Ishikawa (cell line): ENCODE measurements at regions not wholly inside any gene's neighbourhood (a gene's known extent, or its start where the extent isn't known, plus 50 kb on each side); places are given as distances from the start of the nearest gene placed in this dataset.
A peak's percentile ranks its signal among the peaks of the same experiment; 100 is the strongest.

ENCODE experiments used
- CEBPB ChIP-seq: IDR thresholded peaks from 2 replicates; pipeline ENCODE4 v1.6.1; 2012
- CREB1 ChIP-seq: IDR thresholded peaks from 2 replicates; pipeline ENCODE4 v1.6.1; 2012; ENCODE audit warnings: low read depth
- EGR1 ChIP-seq: IDR thresholded peaks from 2 replicates; pipeline ENCODE4 v1.6.1; 2012
- EP300 ChIP-seq: IDR thresholded peaks from 2 replicates; pipeline ENCODE4 v1.6.1; 2012; ENCODE audit warnings: borderline replicate concordance
- FOXM1 ChIP-seq: IDR thresholded peaks from 2 replicates; pipeline ENCODE4 v1.6.1; 2012; ENCODE audit warnings: low read depth, borderline replicate concordance
- MAX ChIP-seq: IDR thresholded peaks from 2 replicates; pipeline ENCODE4 v1.6.1; 2012
- NFIC ChIP-seq: IDR thresholded peaks from 2 replicates; pipeline ENCODE4 v1.6.1; 2012
- RAD21 ChIP-seq: IDR thresholded peaks from 2 replicates; pipeline ENCODE4 v1.6.1; 2012; ENCODE audit warnings: low read depth
- TAF1 ChIP-seq: IDR thresholded peaks from 2 replicates; pipeline ENCODE4 v1.6.1; 2012; ENCODE audit warnings: low read depth, mild to moderate bottlenecking
- TCF12 ChIP-seq: IDR thresholded peaks from 2 replicates; pipeline ENCODE4 v1.6.1; 2012; ENCODE audit warnings: low read depth
- TEAD4 ChIP-seq: IDR thresholded peaks from 2 replicates; pipeline ENCODE4 v1.6.1; 2012
- USF1 ChIP-seq: IDR thresholded peaks from 2 replicates; pipeline ENCODE4 v1.6.1; 2012
- YY1 ChIP-seq: IDR thresholded peaks from 2 replicates; pipeline ENCODE4 v1.6.1; 2012; ENCODE audit warnings: low read depth
- ZBTB7A ChIP-seq: IDR thresholded peaks from 2 replicates; pipeline ENCODE4 v1.6.1; 2012; ENCODE audit warnings: low read depth
- TF ChIP-seq, protein P1 (sequence below): IDR thresholded peaks from 2 replicates; pipeline ENCODE4 v1.6.1; 2012; ENCODE audit warnings: low read depth, mild to moderate bottlenecking

DNA sequence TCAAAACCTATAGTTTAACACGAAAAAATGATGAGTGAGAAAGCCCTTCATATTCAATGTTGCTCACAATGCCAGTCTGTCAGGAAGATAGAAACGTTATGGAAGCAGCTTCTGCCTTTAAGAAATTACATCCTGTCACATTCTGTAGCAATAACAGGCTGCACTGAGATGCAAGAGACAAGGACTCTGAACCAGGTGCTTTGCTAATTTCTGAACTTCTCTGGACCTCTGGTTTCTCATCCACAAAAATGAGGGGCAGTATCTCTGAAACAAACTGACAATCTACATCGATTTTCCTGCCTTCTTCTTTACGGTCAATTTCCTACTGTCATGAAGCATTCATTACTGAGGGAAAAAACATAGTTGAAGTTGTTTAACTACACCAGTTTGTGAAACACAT, 234.0 kb downstream of the SNX13 start:
- TF ChIP-seq, protein P1, sequence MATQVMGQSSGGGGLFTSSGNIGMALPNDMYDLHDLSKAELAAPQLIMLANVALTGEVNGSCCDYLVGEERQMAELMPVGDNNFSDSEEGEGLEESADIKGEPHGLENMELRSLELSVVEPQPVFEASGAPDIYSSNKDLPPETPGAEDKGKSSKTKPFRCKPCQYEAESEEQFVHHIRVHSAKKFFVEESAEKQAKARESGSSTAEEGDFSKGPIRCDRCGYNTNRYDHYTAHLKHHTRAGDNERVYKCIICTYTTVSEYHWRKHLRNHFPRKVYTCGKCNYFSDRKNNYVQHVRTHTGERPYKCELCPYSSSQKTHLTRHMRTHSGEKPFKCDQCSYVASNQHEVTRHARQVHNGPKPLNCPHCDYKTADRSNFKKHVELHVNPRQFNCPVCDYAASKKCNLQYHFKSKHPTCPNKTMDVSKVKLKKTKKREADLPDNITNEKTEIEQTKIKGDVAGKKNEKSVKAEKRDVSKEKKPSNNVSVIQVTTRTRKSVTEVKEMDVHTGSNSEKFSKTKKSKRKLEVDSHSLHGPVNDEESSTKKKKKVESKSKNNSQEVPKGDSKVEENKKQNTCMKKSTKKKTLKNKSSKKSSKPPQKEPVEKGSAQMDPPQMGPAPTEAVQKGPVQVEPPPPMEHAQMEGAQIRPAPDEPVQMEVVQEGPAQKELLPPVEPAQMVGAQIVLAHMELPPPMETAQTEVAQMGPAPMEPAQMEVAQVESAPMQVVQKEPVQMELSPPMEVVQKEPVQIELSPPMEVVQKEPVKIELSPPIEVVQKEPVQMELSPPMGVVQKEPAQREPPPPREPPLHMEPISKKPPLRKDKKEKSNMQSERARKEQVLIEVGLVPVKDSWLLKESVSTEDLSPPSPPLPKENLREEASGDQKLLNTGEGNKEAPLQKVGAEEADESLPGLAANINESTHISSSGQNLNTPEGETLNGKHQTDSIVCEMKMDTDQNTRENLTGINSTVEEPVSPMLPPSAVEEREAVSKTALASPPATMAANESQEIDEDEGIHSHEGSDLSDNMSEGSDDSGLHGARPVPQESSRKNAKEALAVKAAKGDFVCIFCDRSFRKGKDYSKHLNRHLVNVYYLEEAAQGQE, result no peak

GRCh38 chr7:17706734-17707133, 233.6 kb downstream of the SNX13 start:
- TF ChIP-seq NFIC (no peak), RAD21 (peak; percentile 84)

GRCh38 chr7:17709127-17709526, 231.2 kb downstream of the SNX13 start:
- no peak for TF ChIP-seq TEAD4
- TF ChIP-seq MAX, result no peak
- TF ChIP-seq RAD21, result no peak
- TF ChIP-seq FOXM1, result no peak
- no peak for TF ChIP-seq TAF1
- TF ChIP-seq USF1, result no peak
- TF ChIP-seq CEBPB, result no peak
- TF ChIP-seq CREB1, result no peak
- no peak for TF ChIP-seq ZBTB7A
- TF ChIP-seq YY1, result no peak
- TF ChIP-seq EGR1, result no peak
- no peak for TF ChIP-seq NFIC
- no peak for TF ChIP-seq TCF12

- TF ChIP-seq USF1, result no peak
- no peak for TF ChIP-seq RAD21
- no peak for TF ChIP-seq MAX
- TF ChIP-seq CREB1, result no peak
- no peak for TF ChIP-seq TCF12
- TF ChIP-seq NFIC, result no peak
- TF ChIP-seq TEAD4, result no peak
- no peak for TF ChIP-seq EGR1
- TF ChIP-seq YY1, result no peak
- TF ChIP-seq ZBTB7A, result no peak
- TF ChIP-seq FOXM1, result no peak
- TF ChIP-seq CEBPB, result no peak
- TF ChIP-seq EP300, result no peak
- no peak for TF ChIP-seq TAF1
These were observed 230.7 kb downstream of the SNX13 start for GRCh38 chr7:17709599-17709998.

DNA sequence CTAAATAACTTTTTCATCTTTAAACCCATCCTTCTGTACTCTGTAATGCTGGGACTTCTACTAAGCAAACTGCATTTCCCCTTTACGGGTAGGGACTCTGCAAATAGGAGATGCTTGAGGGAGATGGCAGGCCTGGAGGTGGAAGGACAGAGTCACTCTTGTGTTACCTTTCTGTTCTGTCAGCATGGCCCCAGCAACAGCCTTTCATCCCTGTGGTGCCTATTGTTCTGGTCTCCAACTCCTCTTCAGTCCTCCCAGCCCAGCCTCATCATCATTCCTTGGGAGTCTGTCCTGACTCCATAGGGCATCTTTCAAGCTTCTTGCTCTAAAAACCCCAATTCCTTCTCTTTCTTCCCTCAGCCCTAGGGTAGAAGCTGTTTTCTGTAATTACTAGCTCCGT, 230.0 kb downstream of the SNX13 start:
- no peak for TF ChIP-seq EGR1
- no peak for TF ChIP-seq NFIC

DNA sequence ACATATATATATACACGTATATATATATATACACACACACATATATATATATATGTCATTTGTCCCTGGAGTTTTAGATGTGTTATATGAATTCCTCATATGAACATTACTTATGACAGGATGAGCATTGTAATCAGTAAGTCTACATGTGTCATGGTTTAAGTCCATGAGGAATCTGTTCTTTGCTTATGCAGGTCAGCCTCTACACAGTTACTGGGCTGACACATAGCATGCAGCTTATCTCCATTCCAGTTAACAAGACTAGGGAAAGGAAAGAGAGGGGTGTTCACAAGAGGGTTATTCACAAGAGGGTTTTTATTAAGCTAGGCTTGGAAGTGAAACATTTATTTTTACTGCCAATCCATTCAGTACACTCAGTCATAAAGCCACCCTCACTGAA, 226.7 kb downstream of the SNX13 start:
- TF ChIP-seq MAX, result no peak

- no peak for TF ChIP-seq NFIC
- no peak for TF ChIP-seq CREB1
- TF ChIP-seq USF1, result no peak
- TF ChIP-seq YY1, result no peak
- TF ChIP-seq ZBTB7A, result no peak
- no peak for TF ChIP-seq TAF1
- TF ChIP-seq EP300, result no peak
- TF ChIP-seq, protein P1, result no peak
- TF ChIP-seq TCF12, result no peak
- no peak for TF ChIP-seq RAD21
- no peak for TF ChIP-seq EGR1
- TF ChIP-seq CEBPB, result no peak
- no peak for TF ChIP-seq FOXM1
- TF ChIP-seq MAX, result no peak
- TF ChIP-seq TEAD4, result no peak
These were observed 223.5 kb downstream of the SNX13 start for GRCh38 chr7:17716816-17717215.
